SK-N-SH (cell line): ENCODE measurements at regions not wholly inside any gene's neighbourhood (a gene's known extent, or its start where the extent isn't known, plus 50 kb on each side); places are given as distances from the start of the nearest gene placed in this dataset.

Experiments
- CTCF ChIA-PET: fragments of 300-600, 350-600 bp; formaldehyde crosslinking; extraction: SDS; loops from one replicate; lab custom pipeline; 2021; lab: Yijun Ruan, JAX
- POLR2A ChIA-PET: fragments of 350-600 bp; sonication (Branson Sonifier 250); formaldehyde crosslinking; extraction: SDS; loops from one replicate; lab custom pipeline; 2020; ENCODE audit warnings: antibody characterized with exemption, inconsistent platforms; lab: Yijun Ruan, JAX
- DNase-seq: peaks from one replicate; pipeline ENCODE4 v3.0.0; 2012
- H2AFZ ChIP-seq: fragments of 200-600 bp; sonication (generic); 2 replicates; pipeline ENCODE4 v1.8.1; 2016; ENCODE audit warnings: antibody characterized with exemption, mild to moderate bottlenecking, low read depth
- H3F3A ChIP-seq: fragments of 200-600 bp; sonication (generic); replicated peaks from 2 replicates; pipeline ENCODE3; 2016; ENCODE audit warnings: antibody characterized with exemption, mild to moderate bottlenecking; ENCODE audit not compliant: insufficient read depth
- H3K27ac ChIP-seq, 2 experiments: fragments of 200-500 bp in 1 of 2; fragments of 200-600 bp in 1 of 2; sonication (Bioruptor generic) in 1 of 2; sonication (generic), shearing (Covaris generic) in 1 of 2; 2 replicates each; pipeline versions ENCODE4 v1.5.1 to v1.6.1; 2014 to 2016; ENCODE audit warnings: low read depth in 2 of 2, inconsistent platforms in 1 of 2, low read length in 1 of 2, mild to moderate bottlenecking in 1 of 2, mixed read lengths in 1 of 2
- H3K27me3 ChIP-seq: fragments of 200-600 bp; sonication (generic), shearing (Covaris generic); 2 replicates; pipeline ENCODE4 v1.6.1; 2016; ENCODE audit warnings: mixed run types; ENCODE audit not compliant: insufficient read depth
- H3K36me3 ChIP-seq, 2 experiments: fragments of 200-500 bp in 1 of 2; fragments of 200-600 bp in 1 of 2; sonication (Bioruptor generic) in 1 of 2; sonication (generic) in 1 of 2; replicated peaks in 1 of 2; 2 replicates each; pipeline versions ENCODE3 to v1.5.1; 2014 to 2016; ENCODE audit warnings: low read length in 1 of 2, mild to moderate bottlenecking in 1 of 2; ENCODE audit not compliant: insufficient read depth in 2 of 2, control insufficient read depth in 1 of 2
- H3K4me1 ChIP-seq, 2 experiments: fragments of 200-500 bp in 1 of 2; fragments of 200-600 bp in 1 of 2; sonication (Bioruptor generic) in 1 of 2; sonication (generic), shearing (Covaris generic) in 1 of 2; 2 replicates each; pipeline versions ENCODE4 v1.5.1 to v1.6.1; 2014 to 2016; ENCODE audit warnings: low read depth in 1 of 2, low read length in 1 of 2, mixed run types in 1 of 2; ENCODE audit not compliant: insufficient read depth in 2 of 2, control insufficient read depth in 1 of 2
- H3K4me2 ChIP-seq: fragments of 200-600 bp; sonication (generic), shearing (Covaris generic); 2 replicates; pipeline ENCODE4 v1.6.1; 2017; ENCODE audit warnings: mixed run types
- H3K4me3 ChIP-seq, 2 experiments: fragments of 200-500 bp in 1 of 2; fragments of 200-600 bp in 1 of 2; sonication (Bioruptor generic) in 1 of 2; sonication (generic), shearing (Covaris generic) in 1 of 2; 2 replicates each; pipeline versions ENCODE4 v1.5.1 to v1.8.1; 2014 to 2016; ENCODE audit warnings: low read depth in 2 of 2, inconsistent platforms in 1 of 2, low read length in 1 of 2, mild to moderate bottlenecking in 1 of 2, mixed read lengths in 1 of 2, moderate library complexity in 1 of 2
- H3K79me2 ChIP-seq: fragments of 200-600 bp; sonication (generic); 2 replicates; pipeline ENCODE4 v1.8.1; 2017; ENCODE audit warnings: mild to moderate bottlenecking; ENCODE audit not compliant: insufficient read depth
- H3K9ac ChIP-seq: fragments of 200-600 bp; sonication (generic); 2 replicates; pipeline ENCODE4 v1.6.1; 2017; ENCODE audit warnings: mixed run types
- H3K9me2 ChIP-seq: fragments of 200-600 bp; sonication (generic); 2 replicates; pipeline ENCODE4 v1.6.1; 2017; ENCODE audit warnings: mixed run types
- H3K9me3 ChIP-seq: fragments of 200-600 bp; sonication (generic); 2 replicates; pipeline ENCODE4 v1.6.1; 2017; ENCODE audit warnings: mixed run types, mild to moderate bottlenecking, moderate library complexity
- H4K20me1 ChIP-seq: fragments of 200-600 bp; sonication (generic); 2 replicates; pipeline ENCODE4 v1.6.1; 2017; ENCODE audit warnings: mild to moderate bottlenecking, mixed run types; ENCODE audit not compliant: insufficient read depth
- ELF1 ChIP-seq: IDR thresholded peaks from 2 replicates; pipeline ENCODE4 v1.4.0; 2012
- EP300 ChIP-seq, 2 experiments: IDR thresholded peaks; 2 replicates each; pipeline versions ENCODE4 v1.4.0 to v1.6.1; 2012; ENCODE audit warnings: borderline replicate concordance in 1 of 2, low read depth in 1 of 2, low read length in 1 of 2
- EZH2phosphoT487 ChIP-seq: fragments of 200-600 bp; sonication (generic); IDR thresholded peaks from 2 replicates; pipeline ENCODE4 v1.6.1; 2017; ENCODE audit warnings: low read depth, mixed run types, mild to moderate bottlenecking, antibody characterized with exemption, moderate library complexity, borderline replicate concordance
- FOSL2 ChIP-seq: IDR thresholded peaks from 2 replicates; pipeline ENCODE4 v1.4.0; 2012; ENCODE audit warnings: low read depth, mild to moderate bottlenecking, moderate library complexity, borderline replicate concordance
- FOXM1 ChIP-seq: IDR thresholded peaks from 2 replicates; pipeline ENCODE4 v1.4.0; 2012; ENCODE audit warnings: low read depth, mild to moderate bottlenecking
- GATA2 ChIP-seq: sonication (generic); formaldehyde crosslinking; IDR thresholded peaks from 2 replicates; pipeline ENCODE4 v1.5.0; 2020; ENCODE audit warnings: mild to moderate bottlenecking, missing genetic modification reagents
- IRF3 ChIP-seq: fragments of 150-350 bp; IDR thresholded peaks from 2 replicates; pipeline ENCODE4 v1.6.1; 2016; ENCODE audit warnings: mild to moderate bottlenecking, low read depth, low read length
- MEF2A ChIP-seq: IDR thresholded peaks from 2 replicates; pipeline ENCODE4 v1.4.0; 2012; ENCODE audit warnings: low read depth, borderline replicate concordance
- NFIC ChIP-seq: IDR thresholded peaks from 2 replicates; pipeline ENCODE4 v1.4.0; 2012; ENCODE audit warnings: borderline replicate concordance
- PBX3 ChIP-seq: IDR thresholded peaks from 2 replicates; pipeline ENCODE4; 2012
- RFX5 ChIP-seq: IDR thresholded peaks from 2 replicates; pipeline ENCODE4 v1.6.1; 2012; ENCODE audit warnings: mild to moderate bottlenecking, improper control_type of control experiment, low read length
- RXRA ChIP-seq: IDR thresholded peaks from 2 replicates; pipeline ENCODE4 v1.4.0; 2012; ENCODE audit warnings: low read depth, mild to moderate bottlenecking, borderline replicate concordance
- SIN3A ChIP-seq: IDR thresholded peaks from 2 replicates; pipeline ENCODE4 v1.6.1; 2012; ENCODE audit warnings: low read depth, mild to moderate bottlenecking, low read length, moderate library complexity, borderline replicate concordance
- SMC3 ChIP-seq: IDR thresholded peaks from 2 replicates; pipeline ENCODE4 v1.6.1; 2012; ENCODE audit warnings: low read depth, low read length, improper control_type of control experiment
- TEAD4 ChIP-seq: IDR thresholded peaks from 2 replicates; pipeline ENCODE4 v1.4.0; 2012; ENCODE audit warnings: mild to moderate bottlenecking, borderline replicate concordance; ENCODE audit not compliant: insufficient read depth
- YY1 ChIP-seq: IDR thresholded peaks from 2 replicates; pipeline ENCODE4 v1.4.0; 2012; ENCODE audit warnings: low read depth, mild to moderate bottlenecking
- WGBS: methylation state at CpG from one replicate; pipeline ENCODE4 v1.1.6; 2017; ENCODE audit warnings: low lambda C conversion rate; 5-methylcytosine and 5-hydroxymethylcytosine counted together
- TF ChIP-seq, protein P1 (sequence below): fragments of 200-600 bp; sonication (generic); IDR thresholded peaks from 2 replicates; pipeline ENCODE4 v1.6.1; 2017; ENCODE audit warnings: antibody characterized with exemption, mild to moderate bottlenecking, moderate library complexity
- TF ChIP-seq, protein P2 (sequence below): IDR thresholded peaks from 2 replicates; pipeline ENCODE4 v1.6.1; 2012; ENCODE audit warnings: mild to moderate bottlenecking, low read depth, low read length, moderate library complexity

- no peaks in the 10 kb centered on the region for H3F3A ChIP-seq
- H4K20me1 ChIP-seq, result no peaks in the 10 kb centered on the region; the same call in 1 of the 2 replicates
- TF ChIP-seq TEAD4 (no peak), GATA2 (CRISPR knock-in tag) (no peak), ELF1 (no peak), FOXM1 (no peak), RFX5 (no peak), RXRA (no peak), PBX3 (no peak), SMC3 (no peak), YY1 (no peak)
- TF ChIP-seq, protein P1, sequence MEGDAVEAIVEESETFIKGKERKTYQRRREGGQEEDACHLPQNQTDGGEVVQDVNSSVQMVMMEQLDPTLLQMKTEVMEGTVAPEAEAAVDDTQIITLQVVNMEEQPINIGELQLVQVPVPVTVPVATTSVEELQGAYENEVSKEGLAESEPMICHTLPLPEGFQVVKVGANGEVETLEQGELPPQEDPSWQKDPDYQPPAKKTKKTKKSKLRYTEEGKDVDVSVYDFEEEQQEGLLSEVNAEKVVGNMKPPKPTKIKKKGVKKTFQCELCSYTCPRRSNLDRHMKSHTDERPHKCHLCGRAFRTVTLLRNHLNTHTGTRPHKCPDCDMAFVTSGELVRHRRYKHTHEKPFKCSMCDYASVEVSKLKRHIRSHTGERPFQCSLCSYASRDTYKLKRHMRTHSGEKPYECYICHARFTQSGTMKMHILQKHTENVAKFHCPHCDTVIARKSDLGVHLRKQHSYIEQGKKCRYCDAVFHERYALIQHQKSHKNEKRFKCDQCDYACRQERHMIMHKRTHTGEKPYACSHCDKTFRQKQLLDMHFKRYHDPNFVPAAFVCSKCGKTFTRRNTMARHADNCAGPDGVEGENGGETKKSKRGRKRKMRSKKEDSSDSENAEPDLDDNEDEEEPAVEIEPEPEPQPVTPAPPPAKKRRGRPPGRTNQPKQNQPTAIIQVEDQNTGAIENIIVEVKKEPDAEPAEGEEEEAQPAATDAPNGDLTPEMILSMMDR, result no peak
- WGBS, result 9% methylated on average over 7 of the region's 7 CpGs
- H3K9me2 ChIP-seq, result no peaks in the 10 kb centered on the region
- no peaks in the 10 kb centered on the region for H3K36me3 ChIP-seq
- peaks cover 39% of the 10 kb centered on the region for H3K27me3 ChIP-seq
- no peaks in the 10 kb centered on the region for H3K9me3 ChIP-seq
- no peak overlapping the region for H3K27ac ChIP-seq
- H3K9ac ChIP-seq, result no peak overlapping the region
- CTCF ChIA-PET, result no interaction called here
- POLR2A ChIA-PET, result no interaction called here
- no peak overlapping the region for H3K4me3 ChIP-seq
- H3K79me2 ChIP-seq, result no peaks in the 10 kb centered on the region
- no peak overlapping the region for H3K4me2 ChIP-seq
- DNase-seq, result no peak
- no peak overlapping the region for H2AFZ ChIP-seq
- no peaks in the 10 kb centered on the region for H3K4me1 ChIP-seq
These were observed 326.8 kb upstream of the SHH start for GRCh38 chr7:156139112-156139511.

- no peaks in the 10 kb centered on the region for H3K36me3 ChIP-seq
- peaks cover 48% of the 10 kb centered on the region for H3K27me3 ChIP-seq
- no peaks in the 10 kb centered on the region; the same call in 1 of the 2 replicates for H4K20me1 ChIP-seq
- H3K27ac ChIP-seq, result no peak overlapping the region
- no peak overlapping the region for H3K4me2 ChIP-seq
- no peaks in the 10 kb centered on the region for H3K4me1 ChIP-seq
- H3F3A ChIP-seq, result no peaks in the 10 kb centered on the region
- no peak for DNase-seq
- no peak overlapping the region for H3K4me3 ChIP-seq
- POLR2A ChIA-PET, result no interaction called here
- CTCF ChIA-PET, result no interaction called here
- no peak overlapping the region for H2AFZ ChIP-seq
- no peaks in the 10 kb centered on the region for H3K79me2 ChIP-seq
- 7% methylated on average over 2 of the region's 2 CpGs for WGBS
- no peak overlapping the region for H3K9ac ChIP-seq
- no peaks in the 10 kb centered on the region for H3K9me3 ChIP-seq
- H3K9me2 ChIP-seq, result no peaks in the 10 kb centered on the region
- TF ChIP-seq SMC3 (no peak), MEF2A (no peak), EP300 (IDR thresholded peaks at IDR 0.05; ENCODE audit: borderline replicate concordance in 1 of 2, low read depth in 1 of 2, low read length in 1 of 2) (no peak), GATA2 (CRISPR knock-in tag) (no peak), IRF3 (no peak), FOSL2 (no peak), SIN3A (no peak), EZH2phosphoT487 (no peak), NFIC (no peak), YY1 (no peak), ELF1 (no peak)
- TF ChIP-seq, protein P1, result no peak
- TF ChIP-seq, protein P2, sequence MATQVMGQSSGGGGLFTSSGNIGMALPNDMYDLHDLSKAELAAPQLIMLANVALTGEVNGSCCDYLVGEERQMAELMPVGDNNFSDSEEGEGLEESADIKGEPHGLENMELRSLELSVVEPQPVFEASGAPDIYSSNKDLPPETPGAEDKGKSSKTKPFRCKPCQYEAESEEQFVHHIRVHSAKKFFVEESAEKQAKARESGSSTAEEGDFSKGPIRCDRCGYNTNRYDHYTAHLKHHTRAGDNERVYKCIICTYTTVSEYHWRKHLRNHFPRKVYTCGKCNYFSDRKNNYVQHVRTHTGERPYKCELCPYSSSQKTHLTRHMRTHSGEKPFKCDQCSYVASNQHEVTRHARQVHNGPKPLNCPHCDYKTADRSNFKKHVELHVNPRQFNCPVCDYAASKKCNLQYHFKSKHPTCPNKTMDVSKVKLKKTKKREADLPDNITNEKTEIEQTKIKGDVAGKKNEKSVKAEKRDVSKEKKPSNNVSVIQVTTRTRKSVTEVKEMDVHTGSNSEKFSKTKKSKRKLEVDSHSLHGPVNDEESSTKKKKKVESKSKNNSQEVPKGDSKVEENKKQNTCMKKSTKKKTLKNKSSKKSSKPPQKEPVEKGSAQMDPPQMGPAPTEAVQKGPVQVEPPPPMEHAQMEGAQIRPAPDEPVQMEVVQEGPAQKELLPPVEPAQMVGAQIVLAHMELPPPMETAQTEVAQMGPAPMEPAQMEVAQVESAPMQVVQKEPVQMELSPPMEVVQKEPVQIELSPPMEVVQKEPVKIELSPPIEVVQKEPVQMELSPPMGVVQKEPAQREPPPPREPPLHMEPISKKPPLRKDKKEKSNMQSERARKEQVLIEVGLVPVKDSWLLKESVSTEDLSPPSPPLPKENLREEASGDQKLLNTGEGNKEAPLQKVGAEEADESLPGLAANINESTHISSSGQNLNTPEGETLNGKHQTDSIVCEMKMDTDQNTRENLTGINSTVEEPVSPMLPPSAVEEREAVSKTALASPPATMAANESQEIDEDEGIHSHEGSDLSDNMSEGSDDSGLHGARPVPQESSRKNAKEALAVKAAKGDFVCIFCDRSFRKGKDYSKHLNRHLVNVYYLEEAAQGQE, result no peak
These were observed 319.6 kb upstream of the SHH start for GRCh38 chr7:156131881-156132280.
